HG02885 (cell line): ENCODE measurements at regions not wholly inside any gene's neighbourhood (a gene's known extent, or its start where the extent isn't known, plus 50 kb on each side); places are given as distances from the start of the nearest gene placed in this dataset.

Experiments
- ATAC-seq: cut with Tn5 transposase; IDR thresholded peaks from one replicate; pipeline ENCODE4 v1.9.1; 2021; ENCODE audit warnings: mild to moderate bottlenecking; ENCODE audit not compliant: unreplicated experiment, poor library complexity

- no peak for ATAC-seq
Measured at GRCh38 chr4:98710831-98711230, 52.4 kb upstream of the TSPAN5 start.
